Epithelial cell of esophagus (primary cell): ENCODE measurements at regions not wholly inside any gene's neighbourhood (a gene's known extent, or its start where the extent isn't known, plus 50 kb on each side); places are given as distances from the start of the nearest gene placed in this dataset.
"Not testable (repeated sequence)": the region's sequence is repeated elsewhere in the genome, so short reads cannot be mapped to it uniquely, and the experiment has no call there.

Experiments used
- DNase-seq: peaks from one replicate; pipeline ENCODE4 v3.0.0; 2010; ENCODE audit warnings: low read depth
- H3K4me3 ChIP-seq: 2 replicates; pipeline ENCODE4 v1.5.1; 2011; ENCODE audit warnings: mild to moderate bottlenecking, low read length, control low read depth
- CTCF ChIP-seq: IDR thresholded peaks from 2 replicates; pipeline ENCODE4 v1.5.1; 2011; ENCODE audit warnings: low read depth, mild to moderate bottlenecking, low read length, control low read depth, inconsistent platforms; ENCODE audit not compliant: insufficient read depth; ENCODE audit errors: missing control alignments

GRCh38 chr9:119675951-119676350 lies 306.7 kb upstream of the BRINP1 start:
- TF ChIP-seq CTCF, result no peak
- no peak overlapping the region for H3K4me3 ChIP-seq
- no peak for DNase-seq

- H3K4me3 ChIP-seq, DNase-seq: not testable (repeated sequence)
Measured at GRCh38 chr9:119672763-119673162, 303.5 kb upstream of the BRINP1 start.

GRCh38 chr9:119667916-119668315 lies 298.7 kb upstream of the BRINP1 start:
- DNase-seq, result no peak
- TF ChIP-seq CTCF, result no peak

DNA sequence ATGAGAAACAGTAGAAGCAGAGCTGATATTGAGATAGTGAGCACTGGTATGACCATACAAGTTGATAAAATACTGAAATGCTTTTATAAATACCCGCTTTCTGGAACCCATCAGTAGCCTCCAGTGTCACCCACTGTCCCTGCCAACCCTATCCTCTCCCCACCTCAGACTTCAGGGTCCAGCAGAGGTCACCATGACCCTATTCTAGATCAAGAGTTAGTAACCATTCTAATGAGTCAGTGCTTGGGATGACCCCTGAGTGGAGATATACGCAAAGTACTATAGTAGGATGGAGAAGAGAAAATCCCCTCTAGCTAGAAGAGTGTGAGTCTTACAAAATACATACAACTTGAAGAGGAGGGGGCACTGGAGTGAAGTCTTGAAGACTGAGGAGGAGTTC lies 297.9 kb upstream of the BRINP1 start:
- H3K4me3 ChIP-seq, result no peak overlapping the region
- DNase-seq, result no peak
- TF ChIP-seq CTCF, result no peak

More at GRCh38 chr9:119667916-119668315, 298.7 kb upstream of the BRINP1 start:
- no peak overlapping the region for H3K4me3 ChIP-seq

DNA sequence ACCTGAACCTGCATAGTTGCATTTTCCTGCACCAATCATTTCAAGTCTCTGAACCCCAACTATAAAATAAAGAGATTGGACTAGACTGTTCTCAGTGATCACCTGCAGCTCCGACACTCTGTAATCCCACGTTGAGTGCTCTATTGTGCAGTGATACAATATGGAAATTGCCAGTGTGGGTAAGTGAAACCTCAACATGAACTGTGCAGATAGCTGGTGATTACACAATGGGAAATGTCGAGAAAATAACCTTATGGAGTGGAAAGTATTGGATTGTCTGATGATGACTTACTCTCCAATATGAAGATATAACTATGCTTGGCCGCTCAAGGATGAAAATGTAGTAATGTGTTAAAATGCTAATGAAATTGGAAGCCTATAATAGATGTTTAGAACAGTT lies 293.1 kb upstream of the BRINP1 start:
- no peak for TF ChIP-seq CTCF
- H3K4me3 ChIP-seq, result no peak overlapping the region
- no peak for DNase-seq

GRCh38 chr9:119652931-119653330 lies 283.7 kb upstream of the BRINP1 start:
- H3K4me3 ChIP-seq, result no peak overlapping the region
- TF ChIP-seq CTCF, result no peak

GRCh38 chr9:119649205-119649604 lies 280.0 kb upstream of the BRINP1 start:
- no peak for DNase-seq
- no peak for TF ChIP-seq CTCF
- H3K4me3 ChIP-seq, result no peak overlapping the region

More at GRCh38 chr9:119652931-119653330, 283.7 kb upstream of the BRINP1 start:
- DNase-seq, result no peak
